Skin epidermis (tissue), 12 donors: ENCODE measurements at regions not wholly inside any gene's neighbourhood (a gene's known extent, or its start where the extent isn't known, plus 50 kb on each side); places are given as distances from the start of the nearest gene placed in this dataset.
"Not testable (repeated sequence)": the region's sequence is repeated elsewhere in the genome, so short reads cannot be mapped to it uniquely, and the experiment has no call there.

Experiments
- H3K27ac ChIP-seq, 21 experiments: fragments of 200-600 bp; sonication (generic) in 11 of 21; one replicate each; pipeline ENCODE4 v1.5.0; 2020; ENCODE audit warnings: mild to moderate bottlenecking in 3 of 21, inconsistent platforms in 2 of 21, moderate library complexity in 2 of 21
- H3K4me3 ChIP-seq, 7 experiments: fragments of 200-600 bp; sonication (generic) in 2 of 7; one replicate each; pipeline ENCODE4 v1.5.0; 2020; ENCODE audit warnings: inconsistent platforms in 2 of 7, mild to moderate bottlenecking in 2 of 7, moderate library complexity in 1 of 7

DNA sequence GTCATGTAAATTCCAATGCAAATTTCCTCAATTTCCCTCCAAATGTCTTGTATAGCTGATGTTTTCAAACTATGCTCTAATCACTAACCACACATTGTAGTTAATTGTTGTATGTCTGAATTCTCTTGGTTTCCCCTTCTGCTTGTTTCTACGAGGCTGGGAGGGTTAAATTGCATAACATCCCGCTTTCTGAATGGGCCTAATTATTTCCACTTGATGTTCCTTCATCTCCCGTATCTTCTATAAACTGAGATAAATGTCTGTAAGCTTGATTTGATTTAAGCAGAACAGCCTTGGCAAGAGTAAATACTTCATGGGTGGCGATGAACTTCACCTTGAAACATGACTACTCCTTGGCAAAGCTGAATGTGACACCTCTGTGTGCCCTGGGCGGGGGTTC, 72.2 kb downstream of the SERINC2 start:
- no peak overlapping the region for H3K4me3 ChIP-seq
- no peak overlapping the region for H3K27ac ChIP-seq

DNA sequence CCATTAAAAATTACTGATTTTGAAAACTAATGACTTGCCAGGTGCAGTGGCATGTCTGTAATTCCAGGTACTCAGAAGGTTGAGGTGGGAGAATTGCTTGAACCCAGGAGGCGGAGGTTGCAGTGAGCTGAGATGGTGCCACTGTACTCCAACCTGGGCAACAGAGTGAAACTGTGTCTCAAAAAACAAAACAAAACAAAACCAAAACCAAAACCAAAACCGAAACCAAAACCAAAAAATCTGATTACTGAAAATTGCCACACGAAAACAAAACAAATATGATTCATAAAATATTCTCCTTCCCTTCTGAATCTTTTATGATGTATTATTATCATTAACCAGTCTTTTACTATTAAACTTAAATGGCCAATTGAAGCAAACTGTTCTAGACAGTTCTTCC, 74.1 kb downstream of the SERINC2 start:
- no peak overlapping the region for H3K27ac ChIP-seq
- no peak overlapping the region for H3K4me3 ChIP-seq

DNA sequence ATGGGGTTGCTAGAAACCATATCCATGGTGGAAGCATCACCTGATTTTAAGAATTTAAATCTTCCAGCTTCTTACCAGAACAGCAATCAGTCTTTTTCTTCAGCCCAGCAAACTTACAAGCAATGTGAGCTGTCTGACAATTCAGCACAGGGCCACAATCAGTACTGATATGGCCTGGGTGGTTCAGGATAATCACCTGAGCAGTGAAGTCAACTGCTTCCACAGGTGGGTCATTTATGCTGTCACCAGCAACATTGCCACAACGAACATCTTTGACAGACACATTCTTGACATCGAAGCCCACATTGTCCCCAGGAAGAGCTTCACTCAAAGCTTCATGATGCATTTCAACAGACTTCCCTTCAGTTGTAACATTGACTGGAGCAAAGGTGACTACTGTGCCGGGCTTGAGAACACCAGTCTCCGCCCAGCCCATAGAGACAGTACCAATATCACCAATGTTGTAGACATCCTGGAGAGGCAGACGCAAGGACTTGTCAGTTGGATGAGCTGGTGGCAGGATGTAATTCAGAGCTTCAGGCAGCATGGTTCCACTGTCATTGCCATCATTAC, 74.8 kb downstream of the SERINC2 start:
- no peak overlapping the region for H3K4me3 ChIP-seq
- no peak overlapping the region for H3K27ac ChIP-seq

DNA sequence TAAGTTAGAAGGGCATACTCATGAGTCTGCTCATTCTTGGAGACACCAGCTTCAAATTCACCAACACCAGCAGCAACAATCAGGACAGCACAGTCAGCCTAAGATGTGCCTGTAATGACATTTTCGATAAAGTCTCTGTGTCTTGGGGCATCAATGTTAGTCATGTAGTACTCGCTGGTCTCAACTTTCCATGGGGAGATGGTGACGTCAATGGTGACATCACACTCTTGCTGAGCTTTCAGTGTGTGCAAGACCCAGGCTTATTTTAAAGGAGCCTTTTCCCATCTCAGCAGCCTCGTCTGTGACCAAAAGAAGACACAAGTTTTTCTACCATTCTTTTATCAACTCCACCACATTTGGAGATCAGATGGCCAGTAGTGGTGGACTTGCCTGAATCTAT, 75.5 kb downstream of the SERINC2 start:
- no peak overlapping the region for H3K4me3 ChIP-seq
- H3K27ac ChIP-seq, result no peak overlapping the region

DNA sequence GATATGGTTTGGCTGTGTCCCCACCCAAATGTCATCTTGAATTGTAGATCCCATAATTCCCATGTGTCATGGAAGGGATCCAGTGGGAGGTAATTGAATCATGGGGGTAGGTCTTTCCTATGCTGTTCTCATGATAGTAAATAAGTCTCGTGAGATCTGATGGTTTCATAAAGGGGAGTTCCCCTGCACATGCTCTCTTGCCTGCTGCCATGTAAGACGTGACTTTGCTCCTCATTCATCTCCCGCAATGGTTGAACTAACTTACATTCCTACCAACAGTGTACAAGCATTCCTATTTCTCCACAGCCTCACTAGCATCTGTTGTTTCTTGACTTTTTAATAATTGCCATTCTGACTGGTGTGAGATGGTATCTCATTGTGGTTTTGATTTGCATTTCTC, 76.6 kb downstream of the SERINC2 start:
- not testable (repeated sequence) for H3K27ac ChIP-seq, H3K4me3 ChIP-seq

DNA sequence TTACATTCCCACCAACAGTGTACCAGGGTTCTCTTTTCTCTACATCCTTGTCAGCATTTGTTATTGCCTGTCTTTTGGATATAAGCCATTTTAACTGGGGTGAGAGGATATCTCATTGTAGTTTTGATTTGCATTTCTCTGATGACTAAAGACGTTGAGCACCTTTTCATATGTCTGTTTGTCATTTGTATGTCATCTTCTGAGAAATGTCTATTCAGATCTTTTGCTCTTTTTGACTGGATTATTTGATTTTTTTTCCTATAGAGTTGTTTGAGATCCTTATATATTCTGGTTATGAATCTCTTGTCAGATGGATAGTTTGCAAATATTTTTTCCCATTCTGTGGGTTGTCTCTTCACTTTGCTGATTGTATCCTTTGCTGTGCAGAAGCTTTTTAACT, 77.6 kb downstream of the SERINC2 start:
- H3K27ac ChIP-seq, H3K4me3 ChIP-seq: not testable (repeated sequence)

DNA sequence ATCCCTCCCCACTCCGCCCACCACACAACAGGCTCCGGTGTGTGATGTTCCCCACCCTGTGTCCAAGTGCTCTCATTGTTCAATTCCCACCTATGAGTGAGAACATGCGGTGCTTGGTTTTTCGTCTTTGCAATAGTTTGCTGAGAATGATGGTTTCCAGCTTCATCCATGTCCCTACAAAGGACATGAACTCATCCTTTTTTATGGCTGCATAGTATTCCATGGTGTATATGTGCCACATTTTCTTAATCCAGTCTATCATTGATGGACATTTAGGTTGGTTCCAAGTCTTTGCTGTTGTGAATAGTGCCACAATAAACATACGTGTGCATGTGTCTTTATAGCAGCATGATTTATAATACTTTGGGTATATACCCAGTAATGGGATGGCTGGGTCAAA, 81.0 kb upstream of the TINAGL1 start:
- not testable (repeated sequence) for H3K4me3 ChIP-seq

DNA sequence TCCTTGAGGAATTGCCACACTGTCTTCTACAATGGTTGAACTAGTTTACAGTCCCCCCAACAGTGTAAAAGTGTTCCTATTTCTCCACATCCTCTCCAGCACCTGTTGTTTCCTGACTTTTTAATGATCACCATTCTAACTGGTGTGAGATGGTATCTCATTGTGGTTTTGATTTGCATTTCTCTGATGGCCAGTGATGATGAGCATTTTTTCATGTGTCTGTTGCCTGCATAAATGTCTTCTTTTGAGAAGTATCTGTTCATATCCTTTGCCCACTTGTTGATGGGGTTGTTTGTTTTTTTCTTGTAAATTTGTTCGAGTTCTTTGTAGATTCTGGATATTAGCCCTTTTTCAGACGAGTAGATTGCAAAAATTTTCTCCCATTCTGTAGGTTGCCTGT, 80.5 kb upstream of the TINAGL1 start:
- H3K4me3 ChIP-seq, H3K27ac ChIP-seq: not testable (repeated sequence)

More for the DNA sequence above, 81.0 kb upstream of the TINAGL1 start:
- not testable (repeated sequence) for H3K27ac ChIP-seq

DNA sequence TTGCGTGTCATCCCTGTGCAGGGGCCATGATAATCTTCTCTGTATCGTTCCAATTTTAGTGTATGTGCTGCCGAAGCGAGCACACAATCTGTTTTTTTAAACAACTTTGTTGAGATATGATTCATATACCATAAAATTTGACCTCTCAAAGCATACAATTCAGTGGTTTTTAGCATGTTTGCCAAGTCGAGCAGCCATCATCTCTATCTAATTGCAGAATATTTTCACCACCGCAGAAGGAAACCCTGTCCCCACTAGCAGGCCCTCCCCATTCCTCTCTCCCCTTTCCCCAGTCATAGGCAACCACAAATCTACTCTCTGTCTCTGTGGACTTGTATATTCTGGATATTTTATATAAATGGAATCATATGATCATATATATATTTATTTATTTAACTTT, 78.7 kb upstream of the TINAGL1 start:
- no peak overlapping the region for H3K4me3 ChIP-seq
- no peak overlapping the region for H3K27ac ChIP-seq

DNA sequence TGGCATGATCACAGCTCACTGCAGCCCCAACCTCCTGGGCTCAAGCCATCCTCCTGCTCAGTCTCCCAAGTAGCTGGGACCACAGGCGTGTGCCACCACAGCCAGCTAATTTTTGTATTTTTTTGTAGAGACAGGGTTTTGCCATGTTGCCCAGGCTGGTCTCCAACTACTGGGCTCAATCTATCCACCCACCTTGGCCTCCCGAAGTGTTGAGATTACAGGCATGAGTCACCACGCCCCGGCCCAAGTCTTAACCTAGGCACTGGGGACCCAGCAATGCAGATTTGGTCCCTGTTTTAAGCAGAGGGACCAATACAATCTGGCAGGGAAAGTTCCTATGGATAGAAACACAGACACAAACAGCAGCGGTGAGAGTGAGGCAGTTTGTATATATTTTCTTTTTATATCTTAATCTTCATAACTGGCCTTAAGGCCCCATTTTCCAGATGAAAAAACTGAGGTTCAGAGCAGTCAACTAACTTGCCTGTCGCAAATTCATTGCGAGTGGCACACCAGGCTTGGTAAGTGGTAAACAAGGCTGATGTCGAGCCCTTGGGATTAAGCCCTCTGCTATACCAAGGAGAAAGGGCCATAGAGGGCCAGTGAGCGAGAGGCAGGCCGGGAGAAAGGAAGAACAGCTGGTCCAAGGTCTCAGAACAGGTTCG, 77.8 kb upstream of the TINAGL1 start:
- Histone ChIP-seq H3K4me3 (no peak overlapping the region), H3K27ac (no peak overlapping the region)

DNA sequence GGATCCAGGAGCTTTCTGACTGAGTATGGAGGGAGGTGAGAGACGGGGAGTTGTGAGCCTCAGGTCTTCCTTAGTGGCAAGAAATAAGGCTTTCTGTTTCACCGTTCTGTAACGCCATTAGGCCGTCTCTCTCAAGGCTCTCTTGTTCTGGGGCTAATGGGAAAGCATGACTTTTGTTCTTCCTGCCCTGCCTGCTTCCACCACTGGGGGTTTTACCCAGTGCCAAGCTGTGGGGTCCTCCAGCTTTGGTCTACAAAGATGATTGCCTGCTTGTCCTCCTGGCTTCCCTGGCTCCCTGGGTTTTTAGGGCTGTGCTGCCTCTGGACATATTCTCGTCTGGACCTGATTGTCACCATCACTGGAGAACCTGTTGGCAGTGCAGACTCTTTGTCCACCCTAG, 74.8 kb upstream of the TINAGL1 start:
- Histone ChIP-seq H3K27ac (no peak overlapping the region), H3K4me3 (no peak overlapping the region)

DNA sequence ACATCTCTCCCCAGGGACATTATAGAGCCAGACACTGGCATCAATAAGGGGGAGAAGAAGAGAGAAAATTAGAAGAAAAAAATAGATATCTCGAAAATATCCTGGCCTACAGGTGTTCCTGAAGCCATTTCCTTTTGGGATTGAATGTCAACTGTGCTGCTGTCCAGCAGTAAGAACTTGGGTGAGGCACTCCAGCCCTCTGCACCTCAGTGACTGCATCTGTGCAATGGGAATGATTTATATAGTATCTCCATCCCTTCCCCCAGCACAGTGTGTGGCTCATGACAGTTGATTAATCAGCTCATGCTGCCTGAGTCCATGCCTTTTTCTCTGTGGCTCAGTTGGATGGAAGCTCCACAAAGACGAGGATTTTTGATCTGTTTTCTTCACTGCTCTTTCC, 74.1 kb upstream of the TINAGL1 start:
- Histone ChIP-seq H3K27ac (no peak overlapping the region), H3K4me3 (no peak overlapping the region)

DNA sequence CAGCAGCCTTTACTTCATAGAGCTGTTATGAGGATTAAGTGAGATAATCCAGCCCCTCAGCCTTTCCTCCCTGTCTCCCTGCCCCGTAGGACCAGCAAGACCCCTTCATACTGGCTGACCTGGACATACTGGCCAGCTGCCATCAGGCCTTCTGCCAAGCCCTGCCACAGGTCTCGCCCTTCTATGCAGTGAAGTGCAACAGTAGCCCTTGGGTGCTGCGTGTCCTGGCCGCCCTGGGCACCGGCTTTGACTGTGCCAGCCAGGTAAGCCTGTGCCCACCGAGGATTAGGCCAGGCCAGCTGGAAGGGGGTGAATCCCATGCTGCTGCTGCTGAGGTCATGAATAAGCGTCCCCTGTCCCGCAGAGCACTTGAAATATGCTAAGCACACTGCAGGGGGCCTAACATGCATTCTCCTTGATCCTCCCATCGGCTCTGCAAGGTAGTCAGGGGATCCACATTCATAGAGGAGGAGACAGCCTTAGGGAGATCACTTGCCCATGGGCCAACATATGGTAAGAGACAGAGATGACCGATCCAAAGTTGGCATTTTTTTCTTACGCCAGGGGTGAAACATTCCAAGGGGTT, 73.3 kb upstream of the TINAGL1 start:
- Histone ChIP-seq H3K27ac (no peak overlapping the region), H3K4me3 (no peak overlapping the region)

DNA sequence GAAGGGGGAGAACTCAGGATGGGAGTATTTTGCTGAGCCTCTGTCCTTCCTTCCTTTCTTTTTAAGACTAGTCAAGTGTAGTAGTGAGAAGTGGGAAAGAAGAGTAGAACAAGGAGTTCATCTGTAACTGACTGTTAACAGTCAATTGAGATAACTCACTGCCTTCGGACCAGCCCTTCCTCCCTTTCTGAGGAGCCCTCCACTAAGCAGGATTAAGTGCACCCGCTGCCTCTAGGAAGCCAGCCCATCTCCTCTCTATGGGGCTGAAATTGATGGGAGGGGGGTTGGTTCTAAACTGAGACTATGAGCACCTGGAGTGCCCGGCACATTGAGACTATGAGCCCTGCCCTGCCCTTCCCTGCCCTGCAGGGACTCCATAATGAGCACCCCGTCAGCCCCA, 72.7 kb upstream of the TINAGL1 start:
- Histone ChIP-seq H3K4me3 (no peak overlapping the region), H3K27ac (no peak overlapping the region)

DNA sequence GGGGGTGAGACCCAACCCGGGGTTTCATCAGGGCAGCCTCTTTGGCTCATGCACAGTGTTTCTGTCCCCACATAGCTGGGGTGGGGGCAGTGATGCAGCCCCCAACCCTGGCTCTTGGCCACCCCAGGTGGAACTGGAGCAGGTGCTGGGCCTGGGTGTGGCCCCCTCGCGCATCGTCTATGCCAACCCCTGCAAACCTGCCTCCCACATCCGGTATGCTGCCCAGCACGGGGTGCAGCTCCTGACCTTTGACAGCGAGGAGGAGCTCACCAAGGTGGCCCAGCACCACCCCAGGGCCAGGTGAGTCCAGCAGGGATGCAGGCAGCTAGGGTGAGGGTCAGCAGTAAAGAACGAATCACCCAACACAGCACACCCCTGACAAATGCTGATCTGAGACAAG, 72.3 kb upstream of the TINAGL1 start:
- H3K4me3 ChIP-seq, result no peak overlapping the region

DNA sequence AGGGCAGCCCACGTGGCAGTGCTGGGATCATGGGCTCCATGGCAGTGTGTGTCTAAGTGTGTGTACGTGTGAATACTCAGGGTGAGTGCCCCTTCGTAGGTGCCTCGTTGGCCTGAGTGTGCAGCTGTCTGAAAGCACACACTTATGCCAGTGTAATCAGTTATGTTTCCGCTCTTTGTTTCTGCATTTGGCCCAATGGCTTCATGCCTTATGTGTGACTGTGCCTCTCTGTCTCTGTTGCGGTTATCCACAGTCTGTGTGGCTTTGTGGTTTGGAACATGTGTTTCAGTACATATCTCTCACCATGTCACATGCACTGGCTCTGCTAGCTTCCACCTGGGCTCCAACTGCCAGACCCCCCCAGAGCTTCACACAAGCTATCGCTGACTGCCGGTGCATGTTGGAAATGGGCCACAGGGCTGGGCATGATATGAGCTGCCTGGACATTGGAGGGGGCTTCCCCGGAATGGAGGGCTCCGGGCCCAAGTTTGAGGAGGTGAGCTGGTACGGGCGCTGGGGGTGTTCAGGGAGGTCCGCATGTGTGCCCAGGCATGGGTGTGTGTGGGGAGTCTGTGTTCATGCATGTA, 70.3 kb upstream of the TINAGL1 start:
- no peak overlapping the region for H3K27ac ChIP-seq
- H3K4me3 ChIP-seq, result no peak overlapping the region

More for the DNA sequence above, 72.3 kb upstream of the TINAGL1 start:
- H3K27ac ChIP-seq, result no peak overlapping the region

DNA sequence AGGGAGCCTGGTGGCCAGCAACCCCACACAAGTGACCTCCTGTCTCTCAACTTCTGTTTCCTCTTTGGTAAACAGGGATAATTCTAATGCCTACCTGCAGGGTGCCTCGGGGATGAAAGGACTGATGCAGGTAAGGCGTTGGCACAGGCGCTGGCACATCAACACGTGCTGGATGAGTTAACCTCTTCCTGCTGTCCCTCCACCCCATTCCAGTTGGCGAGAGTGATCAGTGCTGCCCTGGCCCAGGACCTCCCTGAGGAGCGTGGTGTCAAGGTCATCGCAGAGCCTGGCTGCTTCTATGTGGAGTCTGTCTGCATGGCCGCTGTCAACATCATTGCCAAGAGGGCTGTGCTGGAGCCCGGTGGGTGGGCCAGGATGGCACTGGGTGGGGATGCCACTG, 69.1 kb upstream of the TINAGL1 start:
- Histone ChIP-seq H3K4me3 (no peak overlapping the region), H3K27ac (no peak overlapping the region)

DNA sequence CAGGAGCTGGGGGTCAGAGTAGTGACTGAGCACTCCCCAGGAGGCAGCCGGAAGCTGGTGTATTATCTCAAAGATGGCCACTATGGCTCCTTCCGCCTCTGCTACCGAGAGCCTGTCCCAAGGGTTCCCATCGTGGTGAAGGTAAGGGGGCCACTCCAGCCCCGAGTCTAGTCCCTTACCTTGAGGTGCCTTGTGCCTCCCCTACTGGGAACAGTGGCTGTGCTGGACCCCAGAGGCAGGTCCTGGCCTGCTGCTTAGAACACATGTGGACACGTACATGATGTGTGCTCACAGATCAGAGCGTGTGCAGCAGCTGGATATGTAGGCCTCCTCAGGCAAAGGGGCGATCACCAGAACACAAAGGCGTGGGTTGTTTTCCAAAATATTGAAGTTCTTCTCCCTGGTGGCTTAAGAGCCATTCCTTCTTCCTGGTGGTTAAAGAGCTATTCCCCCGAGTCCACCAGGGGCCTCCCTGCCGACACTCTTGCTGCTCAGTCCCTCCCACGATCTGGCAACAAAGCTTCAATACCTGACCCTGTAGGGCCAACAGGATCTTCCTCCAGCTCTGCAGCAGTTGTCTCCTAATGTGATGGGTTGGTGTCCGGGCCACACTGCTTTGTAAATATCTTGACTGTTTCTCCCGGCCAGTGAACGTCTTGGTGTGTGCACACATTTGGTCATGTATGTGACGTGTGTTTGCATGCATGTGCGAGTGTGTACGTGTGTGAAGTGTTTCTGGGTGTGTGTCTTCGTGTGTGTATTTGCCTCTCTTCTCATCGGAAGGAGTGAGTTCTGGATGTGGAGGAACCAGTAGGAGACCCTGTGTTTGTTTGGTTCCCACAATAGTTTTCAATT, 68.4 kb upstream of the TINAGL1 start:
- H3K4me3 ChIP-seq, result no peak overlapping the region
- H3K27ac ChIP-seq, result no peak overlapping the region

DNA sequence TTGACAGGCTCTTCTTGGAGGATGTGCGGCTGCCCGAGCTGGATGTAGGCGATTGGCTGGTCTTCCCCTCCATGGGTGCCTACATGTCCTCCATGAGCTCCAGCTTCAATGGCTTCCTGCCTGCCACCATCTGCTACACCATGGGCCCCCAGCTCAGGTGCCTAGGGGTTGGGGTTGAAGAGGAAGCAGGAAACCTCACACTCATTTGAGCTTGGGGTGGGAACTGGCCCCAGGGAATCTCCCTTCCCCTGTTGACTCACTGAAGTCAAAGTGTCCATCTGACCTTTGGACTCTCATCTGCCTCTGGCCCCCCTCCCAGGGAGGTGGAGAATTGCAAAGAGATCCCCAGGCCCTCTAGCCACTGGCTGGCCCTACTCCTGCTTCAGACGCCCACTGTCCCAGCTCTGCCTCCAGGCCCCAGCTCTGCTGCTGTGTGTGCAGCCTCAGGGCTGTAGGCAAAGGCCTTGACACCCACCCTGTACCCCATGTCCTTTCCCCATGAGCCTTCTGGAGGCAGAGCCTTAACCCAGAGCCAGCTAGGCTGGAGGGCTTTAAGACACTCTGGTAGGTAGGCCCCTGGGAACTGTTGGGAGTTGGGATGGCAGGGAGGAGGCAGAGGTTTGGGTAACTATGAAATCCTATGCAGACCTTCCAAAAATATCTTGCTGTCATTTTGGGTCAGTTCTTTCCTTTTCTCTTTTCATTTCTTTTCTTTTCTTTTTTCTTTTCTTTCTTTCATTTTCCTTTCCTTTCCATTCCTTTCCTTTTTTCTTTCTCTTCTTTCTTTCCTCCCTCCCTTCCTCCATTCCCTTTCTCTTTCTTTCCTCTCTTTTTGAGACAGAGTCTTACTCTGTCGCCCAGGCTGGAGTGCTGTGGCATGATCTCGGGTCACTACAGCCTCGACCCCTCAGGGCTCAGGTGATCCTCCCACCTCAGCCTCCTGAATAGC, 66.9 kb upstream of the TINAGL1 start:
- Histone ChIP-seq H3K4me3 (no peak overlapping the region), H3K27ac (no peak overlapping the region)
